HG03439 (cell line): ENCODE measurements at regions not wholly inside any gene's neighbourhood (a gene's known extent, or its start where the extent isn't known, plus 50 kb on each side); places are given as distances from the start of the nearest gene placed in this dataset.

Experiments
- ATAC-seq: cut with Tn5 transposase; IDR thresholded peaks from one replicate; pipeline ENCODE4 v1.9.1; 2021; ENCODE audit warnings: mild to moderate bottlenecking, moderate library complexity; ENCODE audit not compliant: unreplicated experiment

GRCh38 chr18:77560341-77560992, 310.8 kb downstream of the GALR1 start:
- ATAC-seq, result peak; percentile 94

GRCh38 chr18:77566604-77567003, 317.0 kb downstream of the GALR1 start:
- ATAC-seq, result no peak

- ATAC-seq, result no peak
Measured at GRCh38 chr18:77567205-77567604, 317.6 kb downstream of the GALR1 start.

GRCh38 chr18:77571743-77572142, 322.1 kb downstream of the GALR1 start:
- ATAC-seq, result no peak

GRCh38 chr18:77572537-77572936, 322.9 kb downstream of the GALR1 start:
- no peak for ATAC-seq

- no peak for ATAC-seq
Measured at GRCh38 chr18:77573571-77573970, 323.9 kb downstream of the GALR1 start.

- no peak for ATAC-seq
Measured at GRCh38 chr18:77590943-77591515, 341.4 kb downstream of the GALR1 start.

GRCh38 chr18:77597726-77598125, 348.1 kb downstream of the GALR1 start:
- no peak for ATAC-seq

- ATAC-seq, result no peak
Measured at GRCh38 chr18:77600674-77601073, 351.0 kb downstream of the GALR1 start.

- ATAC-seq, result no peak
Measured at GRCh38 chr18:77601567-77601966, 351.9 kb downstream of the GALR1 start.

GRCh38 chr18:77607087-77607486, 357.4 kb downstream of the GALR1 start:
- no peak for ATAC-seq

GRCh38 chr18:77608807-77609206, 359.2 kb downstream of the GALR1 start:
- no peak for ATAC-seq

- ATAC-seq, result no peak
Measured at GRCh38 chr18:77617694-77618093, 368.0 kb downstream of the GALR1 start.

- ATAC-seq, result no peak
Measured at GRCh38 chr18:77619525-77619924, 369.9 kb downstream of the GALR1 start.

GRCh38 chr18:77622009-77622692, 372.5 kb downstream of the GALR1 start:
- no peak for ATAC-seq

- no peak for ATAC-seq
Measured at GRCh38 chr18:77632758-77633157, 383.1 kb downstream of the GALR1 start.

GRCh38 chr18:77634494-77634893, 384.8 kb downstream of the GALR1 start:
- no peak for ATAC-seq

GRCh38 chr18:77635451-77635850, 385.8 kb downstream of the GALR1 start:
- no peak for ATAC-seq

- no peak for ATAC-seq
Measured at GRCh38 chr18:77635858-77636257, 386.2 kb downstream of the GALR1 start.

GRCh38 chr18:77645170-77645872, 395.7 kb downstream of the GALR1 start:
- no peak for ATAC-seq

- no peak for ATAC-seq
Measured at GRCh38 chr18:77647472-77647871, 397.8 kb downstream of the GALR1 start.

- no peak for ATAC-seq
Measured at GRCh38 chr18:77648411-77648810, 398.8 kb downstream of the GALR1 start.
